Endothelial cell of umbilical vein (primary cell): ENCODE measurements at regions not wholly inside any gene's neighbourhood (a gene's known extent, or its start where the extent isn't known, plus 50 kb on each side); places are given as distances from the start of the nearest gene placed in this dataset.

Source experiments
- BruUV-seq: library from RNA; stranded (reverse); fragments of 400-500 nt; replicated peaks from 2 replicates; lab custom pipeline; 2021; lab: Mats Ljungman, UMichigan
- CTCF ChIA-PET: fragments of 300-600, 350-600 bp; sonication (Branson Sonifier 250); formaldehyde crosslinking; loops from one replicate; lab custom pipeline; 2021; ENCODE audit warnings: antibody characterized with exemption, inconsistent platforms; lab: Charles Lee
- POLR2A ChIA-PET: fragments of 300-600, 350-600 bp; sonication (Branson Sonifier 250); formaldehyde crosslinking; loops from one replicate; lab custom pipeline; 2021; ENCODE audit warnings: antibody characterized with exemption, inconsistent platforms; lab: Charles Lee
- DNase-seq: peaks from one replicate; pipeline ENCODE4 v3.0.0-alpha.2; 2011; ENCODE audit warnings: low read depth, low spot score
- FAIRE-seq: peaks from 2 replicates; lab custom pipeline; 2011; peaks lifted over from hg19 to GRCh38; lab: Jason Lieb, UNC
- H2AFZ ChIP-seq: 2 replicates; pipeline ENCODE4 v1.6.0; 2012; ENCODE audit warnings: low read depth, low read length, control low read depth, inconsistent platforms
- H3K27ac ChIP-seq: 2 replicates; pipeline ENCODE4 v1.5.1; 2011; ENCODE audit warnings: low read depth, mild to moderate bottlenecking, control low read depth, low read length, moderate library complexity; ENCODE audit not compliant: insufficient read depth
- H3K27me3 ChIP-seq, 2 experiments: 2 replicates each; pipeline versions ENCODE4 v1.6.0 to v1.6.1; 2011; ENCODE audit warnings: low read length in 2 of 2, mixed read lengths in 1 of 2; ENCODE audit not compliant: control insufficient read depth in 2 of 2, insufficient read depth in 2 of 2
- H3K36me3 ChIP-seq, 2 experiments: 2 replicates in 1 of 2; 3 replicates in 1 of 2; pipeline ENCODE4 v1.5.1; 2011; ENCODE audit warnings: low read length in 2 of 2, mild to moderate bottlenecking in 1 of 2, moderate library complexity in 1 of 2; ENCODE audit not compliant: control insufficient read depth in 2 of 2, insufficient read depth in 2 of 2; ENCODE audit errors: extremely low read depth in 1 of 2
- H3K4me1 ChIP-seq: 3 replicates; pipeline ENCODE4 v1.5.1; 2011; ENCODE audit warnings: mild to moderate bottlenecking, low read length; ENCODE audit not compliant: control insufficient read depth, insufficient read depth; ENCODE audit errors: extremely low read depth
- H3K4me2 ChIP-seq: 2 replicates; pipeline ENCODE4 v1.6.1; 2011; ENCODE audit warnings: low read length, control low read depth, mixed read lengths; ENCODE audit not compliant: insufficient read depth
- H3K4me3 ChIP-seq, 3 experiments: fragments of 200-600 bp in 1 of 3; sonication (generic), shearing (Covaris generic) in 1 of 3; replicated peaks in 1 of 3; 2 replicates each; pipeline ENCODE4 v1.5.1; 2011 to 2016; ENCODE audit warnings: control low read depth in 3 of 3, low read length in 3 of 3, mild to moderate bottlenecking in 2 of 3, inconsistent platforms in 1 of 3, low read depth in 1 of 3, moderate library complexity in 1 of 3; ENCODE audit not compliant: insufficient read depth in 1 of 3
- H3K79me2 ChIP-seq: 2 replicates; pipeline ENCODE4 v1.6.0; 2012; ENCODE audit warnings: low read length, inconsistent platforms; ENCODE audit not compliant: control insufficient read depth, insufficient read depth
- H3K9ac ChIP-seq: replicated peaks from 2 replicates; pipeline ENCODE3; 2011; ENCODE audit warnings: low read length, control low read depth; ENCODE audit not compliant: insufficient read depth; ENCODE audit errors: extremely low read depth
- H3K9me1 ChIP-seq: replicated peaks from 3 replicates; pipeline ENCODE4 v1.6.0; 2011; ENCODE audit warnings: mild to moderate bottlenecking, low read length; ENCODE audit not compliant: control insufficient read depth, insufficient read depth; ENCODE audit errors: extremely low read depth
- H3K9me3 ChIP-seq: replicated peaks from 2 replicates; pipeline ENCODE4 v1.5.1; 2012; ENCODE audit warnings: low read length, inconsistent platforms; ENCODE audit not compliant: control insufficient read depth, insufficient read depth
- H4K20me1 ChIP-seq: replicated peaks from 2 replicates; pipeline ENCODE3; 2011; ENCODE audit warnings: mild to moderate bottlenecking, low read length; ENCODE audit not compliant: control insufficient read depth, insufficient read depth; ENCODE audit errors: extremely low read depth
- EZH2 ChIP-seq: IDR thresholded peaks from 2 replicates; pipeline ENCODE4 v1.6.1; 2012; ENCODE audit warnings: borderline replicate concordance, low read depth, mild to moderate bottlenecking, moderate library complexity, low read length, inconsistent platforms; ENCODE audit not compliant: severe bottlenecking
- FOS ChIP-seq: IDR thresholded peaks from 2 replicates; pipeline ENCODE4 v1.6.1; 2011; ENCODE audit warnings: mild to moderate bottlenecking, low read length, moderate library complexity, borderline replicate concordance; ENCODE audit not compliant: insufficient read depth
- JUN ChIP-seq: IDR thresholded peaks from 2 replicates; pipeline ENCODE4 v1.6.1; 2011; ENCODE audit warnings: borderline replicate concordance, low read depth; ENCODE audit not compliant: insufficient read length, insufficient read depth
- MYC ChIP-seq: IDR thresholded peaks from one replicate; pipeline ENCODE4 v1.6.1; 2011; ENCODE audit warnings: mild to moderate bottlenecking, low read depth, low read length
- dilution Hi-C: fragments of 300-500 bp; cut with MboI; formaldehyde crosslinking; loops from one replicate; pipeline ENCODE4 v1.15.0; 2019; ENCODE audit warnings: low sequenced_read_pairs; ENCODE audit not compliant: extremely low pct_ligation_motif_present
- intact Hi-C: fragments of 100-400 bp; cut with micrococcal nuclease; formaldehyde crosslinking; loops from one replicate; pipeline ENCODE4 v1.10.0; 2022
- TF ChIP-seq, protein P1 (sequence below): IDR thresholded peaks from 2 replicates; pipeline ENCODE4 v1.6.1; 2011; ENCODE audit not compliant: insufficient read depth, insufficient read length
- TF ChIP-seq, protein P2 (sequence below), 2 donors: IDR thresholded peaks; 1 replicate in 1 of 2; 2 replicates in 1 of 2; pipeline ENCODE4 v1.5.1; 2011; ENCODE audit warnings: low read length in 2 of 2, mild to moderate bottlenecking in 2 of 2, moderate library complexity in 2 of 2, control low read depth in 1 of 2, inconsistent platforms in 1 of 2, low read depth in 1 of 2; ENCODE audit not compliant: insufficient read depth in 1 of 2; ENCODE audit errors: extremely low read depth in 1 of 2

DNA sequence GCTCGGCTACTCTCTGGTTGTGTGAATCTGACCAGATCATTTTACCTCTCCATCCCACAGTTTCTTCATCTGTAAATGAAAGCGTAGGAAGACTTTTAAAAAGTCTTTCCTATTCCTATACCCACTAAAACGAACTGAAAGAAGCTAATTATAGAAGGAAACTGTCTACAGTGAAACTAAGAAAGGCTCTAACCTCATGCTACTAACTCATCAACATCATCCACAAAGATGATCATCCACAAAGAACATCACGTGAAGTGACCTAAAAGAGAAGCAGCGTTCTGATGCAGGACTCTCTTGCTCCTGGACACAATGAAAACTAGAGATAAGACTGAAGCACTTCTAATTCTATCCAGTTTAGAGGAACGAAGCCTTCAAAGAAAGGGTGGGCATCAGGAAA lies 58.5 kb upstream of the OSBPL8 start:
- ChIA-PET CTCF (interaction anchor here (2.7 kb wide), 1 partner anchor 393 kb away, joined by 21 read pairs; no protein-coding TSS in a partner anchor), POLR2A (no interaction called here)
- intact Hi-C loops, result no loop called here
- Histone ChIP-seq H3K79me2 (no peaks in the 10 kb centered on the region), H3K9me1 (no peaks in the 10 kb centered on the region), H3K4me3 (no peak overlapping the region), H3K27me3 (peaks cover 0 to 2% of the 10 kb centered on the region in 2 experiments), H3K27ac (no peak overlapping the region), H3K9me3 (no peaks in the 10 kb centered on the region), H3K4me1 (no peaks in the 10 kb centered on the region), H3K36me3 (no peaks in the 10 kb centered on the region), H4K20me1 (no peaks in the 10 kb centered on the region), H2AFZ (no peak overlapping the region), H3K9ac (no peak overlapping the region), H3K4me2 (no peak overlapping the region)
- no peak for FAIRE-seq
- no TSS peak for BruUV-seq
- DNase-seq, result no peak
- dilution Hi-C loops, result no loop called here
- no peak for TF ChIP-seq FOS
- no peak for TF ChIP-seq EZH2
- TF ChIP-seq, protein P1, sequence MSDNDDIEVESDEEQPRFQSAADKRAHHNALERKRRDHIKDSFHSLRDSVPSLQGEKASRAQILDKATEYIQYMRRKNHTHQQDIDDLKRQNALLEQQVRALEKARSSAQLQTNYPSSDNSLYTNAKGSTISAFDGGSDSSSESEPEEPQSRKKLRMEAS, result no peak

DNA sequence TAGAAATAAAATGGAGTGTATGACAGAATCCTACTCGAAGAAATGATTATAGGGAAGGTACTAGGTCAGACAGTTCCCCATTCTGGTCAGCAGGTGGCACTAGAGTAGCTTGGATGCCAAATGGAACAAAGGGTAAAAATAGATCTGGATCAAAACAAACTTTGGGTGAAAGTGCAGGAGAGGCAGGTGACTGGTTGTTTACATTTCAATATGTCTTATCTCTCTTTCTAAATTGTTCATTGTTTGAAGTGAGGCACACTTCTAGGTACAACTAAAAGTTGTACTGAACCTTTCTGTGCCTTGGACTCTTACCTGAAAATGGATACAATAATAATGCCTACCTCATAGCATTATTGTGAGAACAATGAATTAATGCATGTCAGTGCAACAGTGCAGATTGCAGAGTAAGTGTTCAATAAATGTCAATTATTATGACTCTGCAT lies 62.0 kb upstream of the OSBPL8 start:
- Histone ChIP-seq H3K4me2 (no peak overlapping the region), H2AFZ (no peak overlapping the region), H3K9me1 (no peaks in the 10 kb centered on the region), H3K9ac (no peak overlapping the region), H3K27ac (no peak overlapping the region), H3K36me3 (no peaks in the 10 kb centered on the region), H3K79me2 (no peaks in the 10 kb centered on the region), H4K20me1 (no peaks in the 10 kb centered on the region), H3K9me3 (no peaks in the 10 kb centered on the region), H3K4me3 (no peak overlapping the region), H3K27me3 (peaks cover 0 to 2% of the 10 kb centered on the region in 2 experiments), H3K4me1 (peaks cover 2% of the 10 kb centered on the region)
- no TSS peak for BruUV-seq
- dilution Hi-C loops, result no loop called here
- intact Hi-C loops, result loop anchor here (1.0 kb wide), 4 partner anchors 170 to 390 kb away; no protein-coding TSS in a partner anchor
- ChIA-PET CTCF (interaction anchor here (0.5 to 3.5 kb wide), 30 partner anchors 9 to 539 kb away, joined by 3 to 121 read pairs (median 4); partner anchors contain the start of gene CSRP2), POLR2A (no interaction called here)
- TF ChIP-seq JUN, result no peak
- TF ChIP-seq, protein P1, result no peak
- TF ChIP-seq, protein P2, sequence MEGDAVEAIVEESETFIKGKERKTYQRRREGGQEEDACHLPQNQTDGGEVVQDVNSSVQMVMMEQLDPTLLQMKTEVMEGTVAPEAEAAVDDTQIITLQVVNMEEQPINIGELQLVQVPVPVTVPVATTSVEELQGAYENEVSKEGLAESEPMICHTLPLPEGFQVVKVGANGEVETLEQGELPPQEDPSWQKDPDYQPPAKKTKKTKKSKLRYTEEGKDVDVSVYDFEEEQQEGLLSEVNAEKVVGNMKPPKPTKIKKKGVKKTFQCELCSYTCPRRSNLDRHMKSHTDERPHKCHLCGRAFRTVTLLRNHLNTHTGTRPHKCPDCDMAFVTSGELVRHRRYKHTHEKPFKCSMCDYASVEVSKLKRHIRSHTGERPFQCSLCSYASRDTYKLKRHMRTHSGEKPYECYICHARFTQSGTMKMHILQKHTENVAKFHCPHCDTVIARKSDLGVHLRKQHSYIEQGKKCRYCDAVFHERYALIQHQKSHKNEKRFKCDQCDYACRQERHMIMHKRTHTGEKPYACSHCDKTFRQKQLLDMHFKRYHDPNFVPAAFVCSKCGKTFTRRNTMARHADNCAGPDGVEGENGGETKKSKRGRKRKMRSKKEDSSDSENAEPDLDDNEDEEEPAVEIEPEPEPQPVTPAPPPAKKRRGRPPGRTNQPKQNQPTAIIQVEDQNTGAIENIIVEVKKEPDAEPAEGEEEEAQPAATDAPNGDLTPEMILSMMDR (IDR thresholded peaks at IDR 0.05; ENCODE audit: extremely low read depth in 1 of 2, insufficient read depth in 1 of 2, low read depth in 1 of 2, low read length in 2 of 2), result peak; percentile 72 to 77
- no peak for TF ChIP-seq EZH2
- no peak for TF ChIP-seq MYC
- FAIRE-seq (peak; percentile 62), DNase-seq (peak; percentile 75)
